Stimulated activated CD4-positive, alpha-beta T cell treated with anti-CD3 and anti-CD28 coated beads, Interleukin-4, amount 100 ng/mL, for 48 hours (primary cell): ENCODE measurements at regions not wholly inside any gene's neighbourhood (a gene's known extent, or its start where the extent isn't known, plus 50 kb on each side); places are given as distances from the start of the nearest gene placed in this dataset.
A peak's percentile ranks its signal among the peaks of the same experiment; 100 is the strongest.

ENCODE experiments used
- DNase-seq, 2 donors: peaks; one replicate each; pipeline ENCODE4 v3.0.0-alpha.2; 2020; ENCODE audit warnings: low read depth in 2 of 2

DNA sequence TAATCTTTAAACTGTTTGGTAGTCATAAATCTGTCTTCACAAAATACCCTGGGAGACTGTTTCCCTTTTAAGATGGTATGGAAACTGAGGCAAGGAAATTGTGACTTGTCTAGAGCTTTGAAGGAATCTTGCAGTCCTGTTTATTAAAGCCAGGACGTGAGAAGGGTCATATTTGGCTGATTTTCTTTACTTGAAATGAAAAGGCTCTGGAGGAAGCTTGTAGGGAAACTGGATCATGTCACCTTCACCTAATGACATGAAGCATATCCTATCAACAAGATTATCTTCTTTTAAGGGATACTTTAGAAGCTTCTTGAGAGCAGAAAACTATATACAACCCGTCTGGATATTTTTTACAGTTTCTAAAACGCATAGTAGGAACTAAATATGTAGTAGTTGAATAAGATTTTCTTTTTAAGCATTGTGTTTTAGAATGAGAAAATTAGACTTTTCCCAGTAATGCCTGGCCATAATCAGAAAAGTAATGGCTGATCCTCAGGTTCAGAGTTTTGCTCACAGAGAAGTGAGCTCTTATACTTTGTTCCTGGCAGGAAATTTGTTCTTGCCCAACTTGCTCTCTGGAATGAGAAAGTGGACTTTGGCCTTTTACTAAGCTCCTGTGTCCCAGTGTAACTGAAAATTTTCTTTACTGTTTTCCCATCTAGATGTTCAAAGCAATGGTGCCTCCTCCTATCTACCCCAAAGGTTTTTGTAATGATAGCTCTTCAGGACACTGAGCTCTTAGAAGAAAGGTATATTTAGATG is 136.8 kb upstream of the AFF2 start:
- DNase-seq: no peak

- no peak for DNase-seq
Measured at GRCh38 chrX:148365233-148365632, 135.2 kb upstream of the AFF2 start.

DNA sequence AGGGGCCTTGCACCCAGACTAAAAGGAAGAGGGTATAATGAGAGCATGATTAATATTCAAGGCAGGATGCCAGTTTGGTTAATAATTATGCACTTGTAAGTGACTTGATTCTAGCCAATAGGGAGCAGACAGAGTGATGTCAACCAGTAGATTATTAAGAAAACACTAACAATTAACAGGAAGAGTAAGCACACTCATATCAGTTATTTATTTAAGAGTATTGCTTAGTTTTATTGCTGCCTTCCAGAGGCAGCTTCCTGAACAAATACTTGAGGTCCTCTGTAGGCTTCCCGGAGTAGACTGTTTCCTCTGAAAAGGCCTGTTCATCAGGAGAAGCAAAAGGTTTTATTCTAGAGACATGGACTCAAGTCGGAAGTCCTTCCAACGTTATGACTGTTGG is 129.1 kb upstream of the AFF2 start:
- DNase-seq: no peak

- no peak for DNase-seq
Measured at GRCh38 chrX:148372925-148373324, 127.5 kb upstream of the AFF2 start.

DNA sequence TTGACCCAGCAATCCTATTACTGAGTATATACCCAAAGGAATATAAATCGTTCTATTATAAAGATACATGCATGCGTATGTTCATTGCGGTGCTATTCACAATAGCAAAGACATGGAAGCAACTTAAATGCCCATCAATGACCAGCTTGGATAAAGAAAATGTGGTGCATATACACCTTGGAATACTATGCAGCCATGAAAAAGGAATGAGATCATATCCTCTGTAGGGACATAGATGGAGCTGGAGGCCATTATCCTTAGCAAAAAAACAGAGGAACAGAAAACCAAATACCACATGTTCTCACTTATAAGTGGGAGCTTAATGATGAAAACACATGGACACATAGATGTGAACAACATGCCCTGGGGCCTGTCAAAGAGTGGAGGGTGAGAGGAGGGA is 124.1 kb upstream of the AFF2 start:
- DNase-seq: no peak

DNA sequence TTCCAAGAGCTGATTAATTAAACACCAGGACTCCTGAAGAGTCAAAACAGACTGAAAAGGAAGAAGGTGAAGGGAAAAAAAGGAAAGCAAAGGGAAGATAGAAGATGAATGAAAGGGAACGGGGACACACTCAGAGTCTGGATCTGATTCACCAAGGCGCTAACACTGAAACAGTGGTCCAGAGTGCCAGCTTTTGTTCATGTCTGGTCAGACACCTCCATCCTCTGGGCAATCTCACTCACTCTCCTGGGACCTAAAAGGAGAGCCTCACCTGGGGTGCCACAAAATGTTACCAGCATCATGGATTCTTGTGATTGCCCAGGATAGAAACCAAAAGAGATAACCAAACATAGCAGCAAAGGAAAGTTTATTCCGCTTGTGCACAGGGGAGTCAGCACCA is 120.3 kb upstream of the AFF2 start:
- no peak for DNase-seq

DNA sequence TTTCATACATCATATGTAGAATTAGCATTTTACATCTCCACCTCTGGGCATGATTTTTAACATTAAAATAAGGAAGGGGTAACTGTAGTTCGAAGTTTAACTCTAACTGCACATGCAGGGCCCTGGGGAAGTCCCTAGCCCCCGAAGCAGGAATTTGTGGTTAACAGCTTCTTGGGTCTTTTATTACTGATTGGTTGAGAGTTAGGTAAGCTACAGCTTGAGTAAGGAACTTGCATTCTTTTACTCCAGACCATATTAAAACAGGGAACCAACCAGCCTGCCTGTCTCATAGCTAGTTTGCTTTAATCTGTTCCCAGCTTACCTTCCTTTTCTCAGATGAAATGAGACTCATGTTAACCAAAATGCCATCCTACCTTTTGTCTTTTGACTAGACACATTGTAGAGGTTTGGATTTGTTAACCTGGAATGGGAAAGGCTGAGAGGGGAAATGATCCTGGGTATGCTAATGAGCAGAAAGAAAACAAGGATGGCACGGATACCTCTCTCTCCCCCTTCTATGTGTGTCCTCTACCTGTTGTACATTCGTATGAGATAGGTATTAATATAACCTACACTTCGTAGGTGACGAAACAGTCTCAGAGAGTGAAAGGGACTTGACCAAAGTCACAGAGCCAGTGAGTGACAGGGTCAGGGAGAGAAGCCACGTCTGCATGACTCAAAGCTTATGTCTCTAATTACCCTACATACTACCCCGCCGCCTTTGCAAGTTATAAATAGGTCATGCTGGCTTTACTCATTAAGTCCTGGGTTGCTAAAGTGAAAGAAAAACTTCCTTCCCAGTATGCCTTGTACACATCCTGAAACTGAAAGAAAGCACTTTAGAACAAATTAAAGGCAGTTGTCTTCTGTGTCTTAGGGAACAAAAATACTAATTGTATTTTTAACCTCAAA is 119.5 kb upstream of the AFF2 start:
- peak in 1 of 2 donors; percentile 30 for DNase-seq

GRCh38 chrX:148381603-148382002 is 118.8 kb upstream of the AFF2 start:
- no peak for DNase-seq

DNA sequence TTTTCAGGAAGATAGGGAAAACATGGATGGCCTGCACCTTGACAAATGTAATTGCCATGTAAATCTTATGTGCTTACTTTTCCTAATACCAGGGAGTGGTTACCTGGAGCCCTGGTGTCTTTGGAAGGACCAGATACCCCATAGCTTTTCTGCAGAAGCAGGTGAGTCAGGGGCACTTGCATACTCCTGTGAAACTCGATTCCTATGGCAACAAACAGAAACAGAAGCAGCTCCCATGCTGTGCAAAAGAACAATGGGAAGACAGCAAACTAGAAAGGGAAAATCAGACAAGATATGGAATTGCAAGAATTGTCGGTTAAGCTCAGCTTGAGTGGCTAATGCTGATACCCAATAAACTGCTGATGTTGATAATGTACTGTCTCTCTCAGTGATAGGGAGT is 117.4 kb upstream of the AFF2 start:
- no peak for DNase-seq

DNA sequence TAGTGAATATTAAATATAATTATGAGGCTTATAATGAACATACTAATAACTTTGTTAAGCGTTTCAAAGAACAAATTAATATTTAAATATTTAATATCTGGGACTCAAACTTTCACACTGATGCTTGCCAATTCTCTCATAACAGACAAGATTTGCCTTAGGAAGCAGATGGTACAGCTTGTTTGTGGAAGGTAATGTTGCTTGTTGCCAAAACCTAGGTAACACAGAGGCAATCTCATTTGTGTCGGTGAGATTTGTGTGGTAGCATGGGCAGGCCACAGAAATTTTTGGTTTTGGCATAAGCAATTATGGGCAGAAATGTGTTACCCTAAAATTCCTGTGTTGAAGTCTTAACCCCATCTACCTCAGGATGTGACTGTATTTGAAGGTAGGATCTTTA is 114.9 kb upstream of the AFF2 start:
- DNase-seq: no peak

- DNase-seq: no peak
Measured at GRCh38 chrX:148389629-148390028, 110.8 kb upstream of the AFF2 start.

DNA sequence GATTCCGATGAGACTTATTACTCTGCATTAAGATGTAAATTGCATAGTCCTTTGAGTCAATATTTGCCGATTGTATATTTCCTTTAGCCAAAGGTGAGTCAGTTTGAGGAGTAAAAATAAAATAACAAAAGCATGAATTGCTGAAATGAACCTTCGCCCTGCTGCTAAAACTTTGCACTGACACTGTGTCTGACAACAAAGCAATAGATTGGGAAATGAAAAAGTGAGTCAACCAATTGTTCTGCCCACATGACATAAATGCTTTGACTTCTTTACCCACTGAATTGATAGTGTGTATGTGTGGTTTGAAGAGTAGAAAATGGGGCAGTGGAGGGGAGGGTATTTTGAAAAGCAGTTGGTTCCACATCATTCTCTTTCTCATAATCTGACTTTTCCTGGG is 88.4 kb upstream of the AFF2 start:
- no peak for DNase-seq

- DNase-seq: no peak
Measured at GRCh38 chrX:148416142-148416541, 84.3 kb upstream of the AFF2 start.

DNA sequence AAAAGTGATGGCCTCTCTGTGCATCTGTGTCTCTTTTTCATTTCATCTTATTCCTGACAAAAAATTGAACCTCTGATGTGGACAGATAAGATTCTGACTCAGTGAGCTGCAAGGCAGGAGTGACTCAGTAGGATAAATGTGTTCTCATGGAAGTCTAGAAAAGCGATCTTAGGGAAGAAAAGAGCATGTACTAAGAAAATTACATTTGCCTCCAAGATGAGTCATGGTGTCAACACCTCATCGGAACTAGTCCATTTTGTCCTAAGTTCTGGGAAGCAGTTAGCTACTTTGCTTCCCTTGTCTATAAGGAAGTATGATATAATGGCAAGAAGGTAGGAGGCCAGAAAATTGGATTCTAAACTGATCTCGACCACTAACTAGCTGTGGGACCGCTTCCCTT is 83.5 kb upstream of the AFF2 start:
- DNase-seq: no peak

GRCh38 chrX:148417934-148418333 is 82.5 kb upstream of the AFF2 start:
- DNase-seq: no peak

- no peak for DNase-seq
Measured at GRCh38 chrX:148422526-148422925, 77.9 kb upstream of the AFF2 start.

DNA sequence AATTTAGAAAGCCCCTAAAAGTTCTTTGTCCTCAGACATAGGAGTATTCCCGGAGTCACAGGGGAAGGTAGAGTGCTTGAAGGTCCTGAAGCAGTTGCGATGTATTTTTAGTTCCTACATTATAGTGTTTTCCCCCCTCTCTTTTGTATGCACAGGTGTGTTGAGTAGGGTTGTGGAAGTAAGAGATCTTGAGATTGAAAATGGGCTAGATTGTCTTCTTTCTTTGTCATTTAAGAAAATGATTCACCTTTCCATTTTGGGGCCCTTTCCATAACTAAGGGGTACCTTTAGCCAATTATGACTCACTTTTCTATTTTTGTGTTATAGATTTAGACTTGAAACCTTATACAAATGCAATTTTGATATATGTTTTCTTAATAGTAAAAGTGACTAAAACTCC is 75.8 kb upstream of the AFF2 start:
- no peak for DNase-seq

DNA sequence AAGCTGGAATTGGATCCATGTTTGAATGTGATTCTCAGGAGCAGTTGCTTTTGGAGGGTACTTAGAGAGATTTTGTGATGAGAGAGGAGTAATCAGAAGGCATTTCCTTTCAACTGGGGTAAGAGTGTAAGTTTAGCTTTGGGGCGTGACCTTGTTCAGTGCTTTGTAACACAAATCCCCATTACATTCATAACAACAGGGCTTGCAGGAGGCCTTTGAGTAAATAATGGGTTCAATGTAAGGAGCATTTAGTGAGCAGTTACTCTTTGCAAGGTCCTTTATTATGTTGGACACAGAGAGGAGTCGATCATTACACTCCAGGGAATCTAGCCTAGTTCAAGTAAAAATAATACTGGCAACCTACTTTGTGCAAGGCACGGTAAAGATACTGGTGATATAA is 74.0 kb upstream of the AFF2 start:
- no peak for DNase-seq

DNA sequence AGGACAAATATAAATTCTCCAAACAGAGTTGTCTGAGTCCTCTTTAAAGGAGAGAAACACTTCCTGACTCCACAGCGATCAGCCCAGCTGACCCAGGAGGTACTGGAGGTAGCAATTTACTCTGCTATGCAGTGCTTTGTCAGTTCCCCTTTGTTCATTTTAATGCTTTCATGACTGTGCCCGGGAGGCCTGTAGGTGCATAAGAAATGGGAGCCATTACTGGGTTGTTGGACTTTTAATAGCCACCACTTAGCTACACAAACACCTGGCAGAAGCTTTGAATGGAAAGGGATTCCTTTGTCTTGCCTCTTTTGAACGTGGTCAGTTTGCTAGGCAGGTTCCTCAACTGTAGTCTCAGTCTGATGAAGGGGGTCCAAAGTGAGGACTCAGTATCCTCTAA is 59.0 kb upstream of the AFF2 start:
- DNase-seq: no peak

GRCh38 chrX:148443216-148443615 is 57.2 kb upstream of the AFF2 start:
- DNase-seq: no peak

DNA sequence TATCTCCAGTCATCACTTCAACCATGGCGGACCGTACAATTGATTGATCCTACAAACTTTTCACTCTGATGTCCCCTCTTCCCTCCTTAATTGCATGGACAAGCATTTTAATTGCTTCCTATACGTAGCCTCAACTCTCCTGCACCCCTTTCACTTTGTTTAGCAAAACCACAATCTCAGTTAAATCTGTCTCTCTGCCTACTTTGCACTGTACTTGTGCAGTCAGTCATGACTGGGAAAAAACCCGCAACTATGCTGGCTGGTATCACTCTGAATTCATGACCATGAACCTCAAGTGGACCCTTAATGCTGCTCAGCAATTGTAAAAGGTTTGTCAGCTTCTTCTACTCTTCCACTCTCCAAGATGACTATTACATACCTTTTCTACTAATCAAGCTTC is 51.7 kb upstream of the AFF2 start:
- no peak for DNase-seq
